Sigmoid colon (tissue), 6 donors: ENCODE measurements at regions not wholly inside any gene's neighbourhood (a gene's known extent, or its start where the extent isn't known, plus 50 kb on each side); places are given as distances from the start of the nearest gene placed in this dataset.

Experiments
- DNase-seq: peaks from one replicate; pipeline ENCODE4 v3.0.0-alpha.2; 2019
- H3K27ac ChIP-seq, 4 donors: fragments of 200-600 bp; sonication (generic); one replicate each; pipeline ENCODE4 v1.5.1; 2016 to 2019; ENCODE audit warnings: mild to moderate bottlenecking in 1 of 4
- H3K27me3 ChIP-seq, 3 donors: fragments of 200-600 bp; sonication (generic); one replicate each; pipeline ENCODE4 v1.5.1; 2019; ENCODE audit warnings: mild to moderate bottlenecking in 1 of 3
- H3K36me3 ChIP-seq, 4 donors: fragments of 200-600 bp; sonication (generic); one replicate each; pipeline ENCODE4 v1.5.1; 2016 to 2019
- H3K4me1 ChIP-seq, 4 donors: fragments of 200-600 bp; sonication (generic); one replicate each; pipeline ENCODE4 v1.5.1; 2017 to 2019
- H3K4me3 ChIP-seq, 4 donors: fragments of 200-600 bp; sonication (generic); one replicate each; pipeline ENCODE4 v1.5.1; 2017 to 2019; ENCODE audit warnings: mild to moderate bottlenecking in 2 of 4, moderate library complexity in 1 of 4
- H3K9me3 ChIP-seq, 4 donors: fragments of 200-600 bp in 3 of 4; sonication (generic) in 3 of 4; one replicate each; pipeline versions ENCODE4 v1.5.1 to v1.6.1; 2013 to 2019
- CTCF ChIP-seq, 4 experiments: fragments of 450-650 bp in 3 of 4; fragments of 200-600 bp in 1 of 4; IDR thresholded peaks; one replicate each; pipeline ENCODE4 v1.5.1; 2016 to 2019; ENCODE audit warnings: antibody characterized with exemption in 4 of 4, mild to moderate bottlenecking in 3 of 4, moderate library complexity in 2 of 4
- EP300 ChIP-seq, 4 donors: sonication (generic); formaldehyde crosslinking; IDR thresholded peaks; one replicate each; pipeline ENCODE4 v1.6.1; 2017; ENCODE audit warnings: antibody characterized with exemption in 4 of 4
- POLR2A ChIP-seq, 2 donors: fragments of 450-650 bp; IDR thresholded peaks; one replicate each; pipeline ENCODE4 v1.6.1; 2016; ENCODE audit warnings: antibody characterized with exemption in 2 of 2, mild to moderate bottlenecking in 2 of 2, moderate library complexity in 2 of 2
- POLR2AphosphoS5 ChIP-seq, 4 donors: sonication (generic); formaldehyde crosslinking; IDR thresholded peaks; one replicate each; pipeline ENCODE4 v1.6.1; 2017; ENCODE audit warnings: antibody characterized with exemption in 4 of 4
- WGBS, 2 donors: extraction: QIAGEN DNeasy Blood & Tissue Kit; methylation state at CpG; one replicate each; pipeline ENCODE4 v1.1.7; 2013; 5-methylcytosine and 5-hydroxymethylcytosine counted together
- intact Hi-C: fragments of 100-400 bp; cut with DNase I; formaldehyde crosslinking; loops from one replicate; pipeline ENCODE4 v1.15.1; 2023
- donor health status: healthy with polysubstance abuse.
- donor health status: healthy.

- Histone ChIP-seq H3K36me3 (no peaks in the 10 kb centered on the region), H3K9me3 (no peaks in the 10 kb centered on the region), H3K27ac (no peak overlapping the region), H3K4me3 (no peak overlapping the region), H3K27me3 (no peaks in the 10 kb centered on the region), H3K4me1 (peaks cover 0 to 32% (median 16%) of the 10 kb centered on the region in 4 donors)
- TF ChIP-seq CTCF (IDR thresholded peaks at IDR 0.05) (no peak), EP300 (IDR thresholded peaks at IDR 0.05) (no peak), POLR2AphosphoS5 (IDR thresholded peaks at IDR 0.05) (no peak), POLR2A (IDR thresholded peaks at IDR 0.05) (no peak)
- 78% methylated on average over 4 of the region's 4 CpGs for WGBS, 2 donors
- intact Hi-C loops: no loop called here
- DNase-seq: no peak
These were observed 84.2 kb upstream of the ERCC6L2 start for GRCh38 chr9:95791286-95791685.

GRCh38 chr9:95788521-95788991 lies 86.9 kb upstream of the ERCC6L2 start:
- TF ChIP-seq POLR2AphosphoS5 (IDR thresholded peaks at IDR 0.05): peak in 2 of 4 donors; percentile 22 to 32
- no peak for TF ChIP-seq POLR2A (IDR thresholded peaks at IDR 0.05)
- no peak for TF ChIP-seq CTCF (IDR thresholded peaks at IDR 0.05)
- no peak for TF ChIP-seq EP300 (IDR thresholded peaks at IDR 0.05)
- WGBS, 2 donors: 87 to 88% methylated on average over 6 of the region's 6 CpGs
- Histone ChIP-seq H3K36me3 (no peaks in the 10 kb centered on the region), H3K27me3 (no peaks in the 10 kb centered on the region), H3K4me1 (peaks cover 0 to 18% (median 5%) of the 10 kb centered on the region in 4 donors), H3K27ac (peak overlapping the region in 3 of 4 donors; percentile 30 to 47 (median 43)), H3K4me3 (no peak overlapping the region), H3K9me3 (no peaks in the 10 kb centered on the region)
- DNase-seq: no peak
- intact Hi-C loops: no loop called here

GRCh38 chr9:95788021-95788420 lies 87.5 kb upstream of the ERCC6L2 start:
- H3K27me3 ChIP-seq: no peaks in the 10 kb centered on the region
- no peak overlapping the region for H3K4me3 ChIP-seq
- H3K4me1 ChIP-seq: peaks cover 0 to 15% (median 5%) of the 10 kb centered on the region in 4 donors
- no peaks in the 10 kb centered on the region for H3K9me3 ChIP-seq
- no peak for DNase-seq
- TF ChIP-seq POLR2A (IDR thresholded peaks at IDR 0.05): no peak
- no peak for TF ChIP-seq CTCF (IDR thresholded peaks at IDR 0.05)
- peak overlapping the region in 3 of 4 donors; percentile 30 to 47 (median 43) for H3K27ac ChIP-seq
- WGBS, 2 donors: 83 to 91% methylated on average over 7 of the region's 7 CpGs
- no peaks in the 10 kb centered on the region for H3K36me3 ChIP-seq
- intact Hi-C loops: no loop called here

GRCh38 chr9:95785209-95785608 lies 90.3 kb upstream of the ERCC6L2 start:
- no peak overlapping the region for H3K27ac ChIP-seq
- no peak for DNase-seq
- peaks cover 0 to 15% (median 5%) of the 10 kb centered on the region in 4 donors for H3K4me1 ChIP-seq
- H3K27me3 ChIP-seq: no peaks in the 10 kb centered on the region
- intact Hi-C loops: no loop called here
- no peaks in the 10 kb centered on the region for H3K9me3 ChIP-seq
- no peak for TF ChIP-seq EP300 (IDR thresholded peaks at IDR 0.05)
- no peak for TF ChIP-seq CTCF (IDR thresholded peaks at IDR 0.05)
- no peak for TF ChIP-seq POLR2AphosphoS5 (IDR thresholded peaks at IDR 0.05)
- no peak for TF ChIP-seq POLR2A (IDR thresholded peaks at IDR 0.05)
- no peak overlapping the region for H3K4me3 ChIP-seq
- no peaks in the 10 kb centered on the region for H3K36me3 ChIP-seq
- WGBS, 2 donors: 90 to 94% methylated on average over 3 of the region's 3 CpGs

GRCh38 chr9:95784318-95784717 lies 91.2 kb upstream of the ERCC6L2 start:
- TF ChIP-seq EP300 (IDR thresholded peaks at IDR 0.05) (no peak), POLR2A (IDR thresholded peaks at IDR 0.05) (no peak), CTCF (IDR thresholded peaks at IDR 0.05) (no peak), POLR2AphosphoS5 (IDR thresholded peaks at IDR 0.05) (no peak)
- H3K4me3 ChIP-seq: no peak overlapping the region
- intact Hi-C loops: no loop called here
- DNase-seq: no peak
- H3K9me3 ChIP-seq: no peaks in the 10 kb centered on the region
- H3K27ac ChIP-seq: no peak overlapping the region
- no peaks in the 10 kb centered on the region for H3K36me3 ChIP-seq
- WGBS, 2 donors: 93 to 95% methylated on average over 31 of the region's 31 CpGs
- H3K27me3 ChIP-seq: no peaks in the 10 kb centered on the region
- H3K4me1 ChIP-seq: peaks cover 0 to 15% (median 7%) of the 10 kb centered on the region in 4 donors
